ENCODE measurements at regions not wholly inside any gene's neighbourhood (a gene's known extent, or its start where the extent isn't known, plus 50 kb on each side); places are given as distances from the start of the nearest gene placed in this dataset.
"Not testable (repeated sequence)": the region's sequence is repeated elsewhere in the genome, so short reads cannot be mapped to it uniquely, and the experiment has no call there.

GRCh38 chr1:91606546-91607078 lies 106.0 kb downstream of the CDC7 start:
- H3K36me3 Mint-ChIP-seq (ENCODE audit: insufficient read depth) = no peaks in the 10 kb centered on the region
- no peak overlapping the region for H3K4me3 Mint-ChIP-seq (ENCODE audit: low read depth)
- no peaks in the 10 kb centered on the region for H3K27me3 Mint-ChIP-seq
- peaks cover 7% of the 10 kb centered on the region for H3K9me3 Mint-ChIP-seq (ENCODE audit: low read depth)
- DNase-seq (ENCODE audit: low spot score, unreplicated experiment) = no peak
- TF ChIP-seq, protein P1, sequence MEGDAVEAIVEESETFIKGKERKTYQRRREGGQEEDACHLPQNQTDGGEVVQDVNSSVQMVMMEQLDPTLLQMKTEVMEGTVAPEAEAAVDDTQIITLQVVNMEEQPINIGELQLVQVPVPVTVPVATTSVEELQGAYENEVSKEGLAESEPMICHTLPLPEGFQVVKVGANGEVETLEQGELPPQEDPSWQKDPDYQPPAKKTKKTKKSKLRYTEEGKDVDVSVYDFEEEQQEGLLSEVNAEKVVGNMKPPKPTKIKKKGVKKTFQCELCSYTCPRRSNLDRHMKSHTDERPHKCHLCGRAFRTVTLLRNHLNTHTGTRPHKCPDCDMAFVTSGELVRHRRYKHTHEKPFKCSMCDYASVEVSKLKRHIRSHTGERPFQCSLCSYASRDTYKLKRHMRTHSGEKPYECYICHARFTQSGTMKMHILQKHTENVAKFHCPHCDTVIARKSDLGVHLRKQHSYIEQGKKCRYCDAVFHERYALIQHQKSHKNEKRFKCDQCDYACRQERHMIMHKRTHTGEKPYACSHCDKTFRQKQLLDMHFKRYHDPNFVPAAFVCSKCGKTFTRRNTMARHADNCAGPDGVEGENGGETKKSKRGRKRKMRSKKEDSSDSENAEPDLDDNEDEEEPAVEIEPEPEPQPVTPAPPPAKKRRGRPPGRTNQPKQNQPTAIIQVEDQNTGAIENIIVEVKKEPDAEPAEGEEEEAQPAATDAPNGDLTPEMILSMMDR (IDR thresholded peaks at IDR 0.05; ENCODE audit: unreplicated experiment) = no peak
- no peak overlapping the region for H3K27ac Mint-ChIP-seq
- peaks cover 2% of the 10 kb centered on the region for H3K4me1 Mint-ChIP-seq (ENCODE audit: low read depth)

DNA sequence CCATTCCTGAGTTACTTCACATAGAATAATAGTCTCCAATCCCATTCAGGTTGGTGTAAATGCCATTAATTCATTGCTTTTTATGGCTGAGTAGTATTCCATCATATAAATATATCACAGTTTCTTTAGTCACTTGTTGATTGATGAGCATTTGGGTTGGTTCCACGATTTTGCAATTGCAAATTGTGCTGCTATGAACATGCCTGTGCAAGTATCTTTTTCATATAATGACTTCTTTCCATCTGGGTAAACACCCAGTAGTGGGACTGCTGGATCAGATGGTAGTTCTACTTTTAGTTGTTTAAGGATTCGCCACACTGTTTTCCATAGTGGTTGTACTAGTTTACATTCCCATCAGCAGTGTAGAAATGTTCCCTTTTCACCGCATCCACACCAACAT lies 107.0 kb downstream of the CDC7 start:
- not testable (repeated sequence) for H3K36me3 Mint-ChIP-seq (ENCODE audit: insufficient read depth); H3K27me3 Mint-ChIP-seq; H3K9me3 Mint-ChIP-seq (ENCODE audit: low read depth); H3K4me1 Mint-ChIP-seq (ENCODE audit: low read depth); DNase-seq (ENCODE audit: low spot score, unreplicated experiment); H3K4me3 Mint-ChIP-seq (ENCODE audit: low read depth); H3K27ac Mint-ChIP-seq

- H3K4me1 Mint-ChIP-seq (ENCODE audit: low read depth) = peaks cover 2% of the 10 kb centered on the region
- H3K36me3 Mint-ChIP-seq (ENCODE audit: insufficient read depth) = no peaks in the 10 kb centered on the region
- no peak overlapping the region for H3K27ac Mint-ChIP-seq
- TF ChIP-seq, protein P1 (IDR thresholded peaks at IDR 0.05; ENCODE audit: unreplicated experiment) = no peak
- no peaks in the 10 kb centered on the region for H3K27me3 Mint-ChIP-seq
- peaks cover 7% of the 10 kb centered on the region for H3K9me3 Mint-ChIP-seq (ENCODE audit: low read depth)
- H3K4me3 Mint-ChIP-seq (ENCODE audit: low read depth) = no peak overlapping the region
- DNase-seq (ENCODE audit: low spot score, unreplicated experiment) = no peak
Measured at GRCh38 chr1:91608876-91609275, 108.2 kb downstream of the CDC7 start.

- Mint-ChIP-seq H3K36me3 (ENCODE audit: insufficient read depth) (no peaks in the 10 kb centered on the region), H3K27ac (no peak overlapping the region), H3K4me1 (ENCODE audit: low read depth) (peaks cover 2% of the 10 kb centered on the region), H3K27me3 (no peaks in the 10 kb centered on the region), H3K4me3 (ENCODE audit: low read depth) (no peak overlapping the region), H3K9me3 (ENCODE audit: low read depth) (peaks cover 7% of the 10 kb centered on the region)
- DNase-seq (ENCODE audit: low spot score, unreplicated experiment) = no peak
- TF ChIP-seq, protein P1 (IDR thresholded peaks at IDR 0.05; ENCODE audit: unreplicated experiment) = no peak
Measured at GRCh38 chr1:91609551-91609950, 108.9 kb downstream of the CDC7 start.

DNA sequence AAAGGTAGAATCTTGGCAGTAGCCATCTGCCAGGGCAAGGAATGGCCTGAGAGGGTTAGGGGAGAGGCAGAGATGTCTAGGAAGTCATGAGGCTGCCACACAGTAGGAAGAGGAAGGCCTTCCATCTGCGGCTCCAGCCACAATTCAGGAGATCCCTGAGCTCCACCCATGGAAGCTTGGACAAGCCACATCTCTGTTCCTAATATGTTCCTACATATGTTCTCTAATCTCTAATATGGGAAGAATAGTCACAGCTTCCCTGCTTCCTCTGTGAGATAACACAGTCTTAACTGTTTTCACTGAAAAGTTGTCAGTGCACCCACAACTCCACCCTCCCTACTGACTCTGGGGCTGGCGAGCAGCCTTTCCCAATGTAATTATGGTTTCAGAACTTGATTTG lies 109.5 kb downstream of the CDC7 start:
- peaks cover 2% of the 10 kb centered on the region for H3K4me1 Mint-ChIP-seq (ENCODE audit: low read depth)
- H3K4me3 Mint-ChIP-seq (ENCODE audit: low read depth) = no peak overlapping the region
- no peak overlapping the region for H3K27ac Mint-ChIP-seq
- no peak for DNase-seq (ENCODE audit: low spot score, unreplicated experiment)
- H3K9me3 Mint-ChIP-seq (ENCODE audit: low read depth) = peaks cover 7% of the 10 kb centered on the region
- H3K27me3 Mint-ChIP-seq = no peaks in the 10 kb centered on the region
- H3K36me3 Mint-ChIP-seq (ENCODE audit: insufficient read depth) = no peaks in the 10 kb centered on the region
- TF ChIP-seq, protein P1 (IDR thresholded peaks at IDR 0.05; ENCODE audit: unreplicated experiment) = no peak

- H3K4me3 Mint-ChIP-seq (ENCODE audit: low read depth) = no peak overlapping the region
- peaks cover 2% of the 10 kb centered on the region for H3K4me1 Mint-ChIP-seq (ENCODE audit: low read depth)
- H3K36me3 Mint-ChIP-seq (ENCODE audit: insufficient read depth) = no peaks in the 10 kb centered on the region
- H3K9me3 Mint-ChIP-seq (ENCODE audit: low read depth) = peaks cover 7% of the 10 kb centered on the region
- no peak overlapping the region for H3K27ac Mint-ChIP-seq
- H3K27me3 Mint-ChIP-seq = no peaks in the 10 kb centered on the region
- TF ChIP-seq, protein P1 (IDR thresholded peaks at IDR 0.05; ENCODE audit: unreplicated experiment) = no peak
- DNase-seq (ENCODE audit: low spot score, unreplicated experiment) = no peak
Measured at GRCh38 chr1:91610789-91611188, 110.1 kb downstream of the CDC7 start.

All from progenitor cell of endocrine pancreas (in vitro differentiated cells).